ENCODE measurements at regions not wholly inside any gene's neighbourhood (a gene's known extent, or its start where the extent isn't known, plus 50 kb on each side); places are given as distances from the start of the nearest gene placed in this dataset.

- TF ChIP-seq ZFX (IDR thresholded peaks at IDR 0.05; ENCODE audit: borderline replicate concordance) = no peak
- TF ChIP-seq, protein P1, sequence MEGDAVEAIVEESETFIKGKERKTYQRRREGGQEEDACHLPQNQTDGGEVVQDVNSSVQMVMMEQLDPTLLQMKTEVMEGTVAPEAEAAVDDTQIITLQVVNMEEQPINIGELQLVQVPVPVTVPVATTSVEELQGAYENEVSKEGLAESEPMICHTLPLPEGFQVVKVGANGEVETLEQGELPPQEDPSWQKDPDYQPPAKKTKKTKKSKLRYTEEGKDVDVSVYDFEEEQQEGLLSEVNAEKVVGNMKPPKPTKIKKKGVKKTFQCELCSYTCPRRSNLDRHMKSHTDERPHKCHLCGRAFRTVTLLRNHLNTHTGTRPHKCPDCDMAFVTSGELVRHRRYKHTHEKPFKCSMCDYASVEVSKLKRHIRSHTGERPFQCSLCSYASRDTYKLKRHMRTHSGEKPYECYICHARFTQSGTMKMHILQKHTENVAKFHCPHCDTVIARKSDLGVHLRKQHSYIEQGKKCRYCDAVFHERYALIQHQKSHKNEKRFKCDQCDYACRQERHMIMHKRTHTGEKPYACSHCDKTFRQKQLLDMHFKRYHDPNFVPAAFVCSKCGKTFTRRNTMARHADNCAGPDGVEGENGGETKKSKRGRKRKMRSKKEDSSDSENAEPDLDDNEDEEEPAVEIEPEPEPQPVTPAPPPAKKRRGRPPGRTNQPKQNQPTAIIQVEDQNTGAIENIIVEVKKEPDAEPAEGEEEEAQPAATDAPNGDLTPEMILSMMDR (IDR thresholded peaks at IDR 0.05) = no peak
These were observed 279.0 kb upstream of the CDH2 start for GRCh38 chr18:28455971-28456370.

GRCh38 chr18:28439870-28440269 is 262.9 kb upstream of the CDH2 start:
- no peak for TF ChIP-seq ZFX (IDR thresholded peaks at IDR 0.05; ENCODE audit: borderline replicate concordance)
- TF ChIP-seq, protein P1 (IDR thresholded peaks at IDR 0.05) = no peak

More at GRCh38 chr18:28455971-28456370, 279.0 kb upstream of the CDH2 start:
- H3K27ac ChIP-seq = no peak overlapping the region

GRCh38 chr18:28438381-28438780 is 261.5 kb upstream of the CDH2 start:
- TF ChIP-seq, protein P1 (IDR thresholded peaks at IDR 0.05) = no peak
- no peak for TF ChIP-seq ZFX (IDR thresholded peaks at IDR 0.05; ENCODE audit: borderline replicate concordance)

More at GRCh38 chr18:28439870-28440269, 262.9 kb upstream of the CDH2 start:
- H3K27ac ChIP-seq = no peak overlapping the region

GRCh38 chr18:28432339-28432738 is 255.4 kb upstream of the CDH2 start:
- H3K27ac ChIP-seq = no peak overlapping the region
- TF ChIP-seq, protein P1 (IDR thresholded peaks at IDR 0.05) = no peak
- no peak for TF ChIP-seq ZFX (IDR thresholded peaks at IDR 0.05; ENCODE audit: borderline replicate concordance)

More at GRCh38 chr18:28438381-28438780, 261.5 kb upstream of the CDH2 start:
- H3K27ac ChIP-seq = no peak overlapping the region

- TF ChIP-seq, protein P1 (IDR thresholded peaks at IDR 0.05) = no peak
- TF ChIP-seq ZFX (IDR thresholded peaks at IDR 0.05; ENCODE audit: borderline replicate concordance) = no peak
- no peak overlapping the region for H3K27ac ChIP-seq
These were observed 249.0 kb upstream of the CDH2 start for GRCh38 chr18:28425886-28426285.

- TF ChIP-seq ZFX (IDR thresholded peaks at IDR 0.05; ENCODE audit: borderline replicate concordance) = no peak
- H3K27ac ChIP-seq = peak overlapping the region; percentile 82
These were observed 245.6 kb upstream of the CDH2 start for GRCh38 chr18:28422577-28422976.

- H3K27ac ChIP-seq = peak overlapping the region; percentile 82
These were observed 245.0 kb upstream of the CDH2 start for GRCh38 chr18:28421950-28422349.

- no peak overlapping the region for H3K27ac ChIP-seq
- TF ChIP-seq, protein P1 (IDR thresholded peaks at IDR 0.05) = no peak
- no peak for TF ChIP-seq ZFX (IDR thresholded peaks at IDR 0.05; ENCODE audit: borderline replicate concordance)
These were observed 235.6 kb upstream of the CDH2 start for GRCh38 chr18:28412521-28412920.
